A549 (cell line): ENCODE measurements at regions not wholly inside any gene's neighbourhood (a gene's known extent, or its start where the extent isn't known, plus 50 kb on each side); places are given as distances from the start of the nearest gene placed in this dataset.

Experiments used
- ATAC-seq, 2 experiments: fragments of 200-7000 bp in 1 of 2; fragments of >200 bp in 1 of 2; cut with Nextera tagmentation in 1 of 2; cut with Tn5 transposase in 1 of 2; 3 replicates each; pipeline versions ENCODE4 v1.8.0 to v1.9.1; 2018 to 2020; ENCODE audit warnings: mild to moderate bottlenecking in 1 of 2, moderate library complexity in 1 of 2
- CTCF ChIA-PET: fragments of 300-600 bp; sonication (Branson Sonifier 250); formaldehyde crosslinking; extraction: SDS; loops from one replicate; lab custom pipeline; 2021; ENCODE audit warnings: antibody characterized with exemption, inconsistent platforms; lab: Yijun Ruan, JAX
- POLR2A ChIA-PET: fragments of 350-600 bp; formaldehyde crosslinking; extraction: SDS; loops from one replicate; lab custom pipeline; 2021; ENCODE audit warnings: antibody characterized with exemption, inconsistent platforms; lab: Yijun Ruan, JAX
- DNase-seq, 2 experiments: peaks; one replicate each; pipeline versions ENCODE4 v3.0.0 to v3.0.0-alpha.2; 2011 to 2016; ENCODE audit warnings: low read depth in 1 of 2, low spot score in 1 of 2
- FAIRE-seq: peaks from 2 replicates; lab custom pipeline; 2011; peaks lifted over from hg19 to GRCh38; lab: Jason Lieb, UNC
- H3K27ac ChIP-seq, 2 experiments: fragments of >200 bp; sonication (Bioruptor Twin); formaldehyde crosslinking; 3 replicates each; pipeline ENCODE4 v1.5.1; 2016 to 2017
- H3K4me1 ChIP-seq: fragments of >200 bp; sonication (Bioruptor Twin); formaldehyde crosslinking; 3 replicates; pipeline ENCODE4 v1.6.1; 2016
- H3K4me2 ChIP-seq: fragments of >200 bp; sonication (Bioruptor Twin); formaldehyde crosslinking; 3 replicates; pipeline ENCODE4 v1.6.1; 2016
- H3K4me3 ChIP-seq: fragments of >200 bp; sonication (Bioruptor Twin); formaldehyde crosslinking; 3 replicates; pipeline ENCODE4 v1.5.1; 2016
- H3K9me3 ChIP-seq: fragments of >200 bp; sonication (Bioruptor Twin); formaldehyde crosslinking; 3 replicates; pipeline ENCODE4 v1.6.1; 2016
- CEBPB ChIP-seq, 2 experiments: fragments of >200 bp in 1 of 2; sonication (Bioruptor Twin) in 1 of 2; formaldehyde crosslinking in 1 of 2; IDR thresholded peaks; 2 replicates each; pipeline ENCODE4 v1.6.1; 2012 to 2016
- CTCF ChIP-seq: fragments of >200 bp; sonication (Bioruptor Twin); formaldehyde crosslinking; IDR thresholded peaks from 3 replicates; pipeline ENCODE4 v1.5.1; 2016
- EHF ChIP-seq: fragments of 250-450 bp; sonication (Bioruptor Pico); IDR thresholded peaks from 2 replicates; pipeline ENCODE4 v1.5.0; 2020; ENCODE audit warnings: mild to moderate bottlenecking
- ESRRA ChIP-seq: fragments of 150-350 bp; IDR thresholded peaks from 2 replicates; pipeline ENCODE4 v1.6.1; 2014; ENCODE audit warnings: mild to moderate bottlenecking, low read length, borderline replicate concordance
- FOSL2 ChIP-seq, 2 experiments: fragments of 450-650 bp in 1 of 2; fragments of >200 bp in 1 of 2; sonication (Bioruptor Twin) in 1 of 2; formaldehyde crosslinking; IDR thresholded peaks; 2 replicates each; pipeline versions ENCODE4 v1.5.0 to v1.6.1; 2016 to 2020; ENCODE audit warnings: mild to moderate bottlenecking in 1 of 2, moderate library complexity in 1 of 2
- FOXS1 ChIP-seq: fragments of 250-450 bp; sonication (Bioruptor Pico); IDR thresholded peaks from 2 replicates; pipeline ENCODE4 v1.5.0; 2020; ENCODE audit warnings: mild to moderate bottlenecking, moderate library complexity
- HDAC2 ChIP-seq: fragments of 200-600 bp; sonication (generic); IDR thresholded peaks from 2 replicates; pipeline ENCODE4 v1.6.1; 2016
- HES2 ChIP-seq: fragments of >200 bp; sonication (Bioruptor Twin); formaldehyde crosslinking; IDR thresholded peaks from 2 replicates; pipeline ENCODE4 v1.6.1; 2016
- HEYL ChIP-seq: fragments of 250-450 bp; sonication (Bioruptor Pico); IDR thresholded peaks from 2 replicates; pipeline ENCODE4 v1.8.0; 2021; ENCODE audit warnings: mild to moderate bottlenecking, moderate library complexity
- HOXB5 ChIP-seq: fragments of 250-450 bp; sonication (Bioruptor Pico); IDR thresholded peaks from 2 replicates; pipeline ENCODE4 v1.5.0; 2020; ENCODE audit warnings: mild to moderate bottlenecking, moderate library complexity
- MAFK ChIP-seq: fragments of 450-650 bp; IDR thresholded peaks from 2 replicates; pipeline ENCODE4 v1.6.1; 2014; ENCODE audit not compliant: partially characterized antibody
- MAZ ChIP-seq: fragments of 150-350 bp; IDR thresholded peaks from 2 replicates; pipeline ENCODE4 v1.6.1; 2014; ENCODE audit warnings: antibody characterized with exemption, low read depth, low read length, borderline replicate concordance
- MYC ChIP-seq: IDR thresholded peaks from 2 replicates; pipeline ENCODE4 v1.6.1; 2012; ENCODE audit warnings: mild to moderate bottlenecking, inconsistent platforms, low read length, improper control_type of control experiment, borderline replicate concordance
- NR3C1 ChIP-seq: fragments of >200 bp; sonication (Bioruptor Twin); formaldehyde crosslinking; IDR thresholded peaks from 3 replicates; pipeline ENCODE4 v1.6.1; 2017
- PHF8 ChIP-seq: fragments of 200-600 bp; sonication (generic); IDR thresholded peaks from 2 replicates; pipeline ENCODE4 v1.6.1; 2016; ENCODE audit warnings: low read depth, mild to moderate bottlenecking, antibody characterized with exemption, moderate library complexity, borderline replicate concordance
- RAD21 ChIP-seq, 2 experiments: fragments of >200 bp in 1 of 2; sonication (Bioruptor Twin) in 1 of 2; formaldehyde crosslinking in 1 of 2; IDR thresholded peaks in 1 of 2; conservative IDR thresholded peaks in 1 of 2; 2 replicates in 1 of 2; 3 replicates in 1 of 2; pipeline ENCODE4 v1.6.1; 2012 to 2018; ENCODE audit warnings: inconsistent platforms in 1 of 2
- REST ChIP-seq: fragments of 200-600 bp; sonication (generic); IDR thresholded peaks from 2 replicates; pipeline ENCODE4 v1.6.1; 2016; ENCODE audit warnings: antibody characterized with exemption, mild to moderate bottlenecking, moderate library complexity
- SREBF2 ChIP-seq: fragments of 450-650 bp; IDR thresholded peaks from 2 replicates; pipeline ENCODE4 v1.6.1; 2014; ENCODE audit warnings: mild to moderate bottlenecking, moderate library complexity
- TFCP2L1 ChIP-seq: fragments of 250-450 bp; sonication (Bioruptor Pico); IDR thresholded peaks from 2 replicates; pipeline ENCODE4 v1.5.0; 2021; ENCODE audit warnings: mild to moderate bottlenecking
- USF2 ChIP-seq: fragments of 450-650 bp; IDR thresholded peaks from 2 replicates; pipeline ENCODE4 v1.6.1; 2014; ENCODE audit warnings: antibody characterized with exemption
- ZC3H11A ChIP-seq: fragments of 450-650 bp; IDR thresholded peaks from 2 replicates; pipeline ENCODE4 v1.6.1; 2014; ENCODE audit warnings: antibody characterized with exemption, mild to moderate bottlenecking
- ZFP36 ChIP-seq: fragments of 450-650 bp; IDR thresholded peaks from 2 replicates; pipeline ENCODE4 v1.6.1; 2014; ENCODE audit warnings: borderline replicate concordance; ENCODE audit not compliant: partially characterized antibody
- ZSCAN20 ChIP-seq: fragments of 250-450 bp; sonication (Bioruptor Pico); IDR thresholded peaks from 2 replicates; pipeline ENCODE4 v1.8.0; 2022; ENCODE audit warnings: mild to moderate bottlenecking, moderate library complexity
- WGBS: methylation state at CpG from one replicate; pipeline ENCODE4 v1.1.6; 2017; ENCODE audit errors: missing lambda C conversion rate; 5-methylcytosine and 5-hydroxymethylcytosine counted together
- TF ChIP-seq, protein P1 (sequence below): fragments of 250-450 bp; sonication (Bioruptor Pico); IDR thresholded peaks from 2 replicates; pipeline ENCODE4 v1.5.0; 2021; ENCODE audit warnings: mild to moderate bottlenecking, moderate library complexity, borderline replicate concordance

DNA sequence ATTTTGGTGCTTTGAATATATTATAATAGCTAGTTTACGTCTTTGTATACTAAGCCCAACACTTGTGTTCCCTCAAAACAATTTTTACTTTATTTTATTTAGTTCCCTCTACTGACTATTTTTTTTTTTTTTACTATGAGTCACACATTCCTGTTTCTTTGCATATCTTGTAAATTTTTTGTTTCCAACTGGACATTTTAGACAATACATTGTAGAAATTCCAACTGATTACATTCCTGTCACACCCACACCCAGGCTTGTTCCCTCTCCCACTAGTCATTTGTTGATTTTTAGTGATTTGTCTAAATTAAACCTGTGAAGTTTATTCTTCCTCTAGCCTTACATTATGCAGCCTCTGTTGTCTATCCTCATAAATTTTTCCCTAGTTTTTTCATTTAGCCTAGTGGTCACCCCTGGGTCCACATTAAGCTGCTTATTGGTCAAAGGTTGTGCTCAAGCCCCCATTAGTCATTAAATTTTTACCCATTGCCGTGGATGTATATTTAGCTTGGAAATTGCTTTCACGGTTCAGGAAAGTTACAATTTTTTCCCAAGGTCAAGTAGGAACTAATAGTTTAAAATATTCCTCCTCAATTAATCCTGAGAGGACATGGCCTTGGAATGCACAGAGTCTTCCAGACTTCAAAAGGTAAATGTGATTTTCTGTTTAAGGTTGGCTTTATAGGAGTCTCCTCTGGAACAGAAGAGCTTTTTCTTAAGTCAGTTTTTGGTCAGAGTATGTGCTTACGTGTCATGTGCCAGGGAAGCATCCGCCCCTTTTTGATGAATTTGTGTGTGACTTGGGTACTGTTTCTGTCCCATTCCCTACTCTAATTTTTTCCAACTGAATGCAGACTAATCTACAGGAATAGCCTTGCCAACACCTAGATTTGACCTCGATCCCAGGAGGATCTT lies 207.6 kb upstream of the TMEM72 start:
- ChIA-PET POLR2A (no interaction called here), CTCF (no interaction called here)
- no peaks in the 10 kb centered on the region for H3K9me3 ChIP-seq
- no peak for FAIRE-seq
- H3K4me1 ChIP-seq = no peaks in the 10 kb centered on the region
- no peak overlapping the region for H3K27ac ChIP-seq
- no peak for ATAC-seq
- WGBS = 7% methylated on average over 6 of the region's 6 CpGs
- DNase-seq = no peak
- H3K4me2 ChIP-seq = no peak overlapping the region
- H3K4me3 ChIP-seq = no peak overlapping the region
- TF ChIP-seq HES2 = no peak
- TF ChIP-seq USF2 = no peak
- TF ChIP-seq HDAC2 = no peak
- no peak for TF ChIP-seq ZFP36
- TF ChIP-seq TFCP2L1 = no peak

GRCh38 chr10:44704616-44705015 lies 206.5 kb upstream of the TMEM72 start:
- ChIA-PET POLR2A (no interaction called here), CTCF (no interaction called here)
- DNase-seq = no peak
- no peak overlapping the region for H3K4me2 ChIP-seq
- no peak overlapping the region for H3K27ac ChIP-seq
- no peak for TF ChIP-seq ESRRA
- TF ChIP-seq, protein P1, sequence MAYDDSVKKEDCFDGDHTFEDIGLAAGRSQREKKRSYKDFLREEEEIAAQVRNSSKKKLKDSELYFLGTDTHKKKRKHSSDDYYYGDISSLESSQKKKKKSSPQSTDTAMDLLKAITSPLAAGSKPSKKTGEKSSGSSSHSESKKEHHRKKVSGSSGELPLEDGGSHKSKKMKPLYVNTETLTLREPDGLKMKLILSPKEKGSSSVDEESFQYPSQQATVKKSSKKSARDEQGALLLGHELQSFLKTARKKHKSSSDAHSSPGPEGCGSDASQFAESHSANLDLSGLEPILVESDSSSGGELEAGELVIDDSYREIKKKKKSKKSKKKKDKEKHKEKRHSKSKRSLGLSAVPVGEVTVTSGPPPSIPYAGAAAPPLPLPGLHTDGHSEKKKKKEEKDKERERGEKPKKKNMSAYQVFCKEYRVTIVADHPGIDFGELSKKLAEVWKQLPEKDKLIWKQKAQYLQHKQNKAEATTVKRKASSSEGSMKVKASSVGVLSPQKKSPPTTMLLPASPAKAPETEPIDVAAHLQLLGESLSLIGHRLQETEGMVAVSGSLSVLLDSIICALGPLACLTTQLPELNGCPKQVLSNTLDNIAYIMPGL = no peak
- no peak for TF ChIP-seq PHF8
- TF ChIP-seq ZSCAN20 (CRISPR knock-in tag) = no peak
- no peak for TF ChIP-seq CEBPB (IDR thresholded peaks at IDR 0.05)
- TF ChIP-seq NR3C1 = no peak
- TF ChIP-seq MAFK = no peak
- no peak for TF ChIP-seq CTCF
- no peak for TF ChIP-seq ZC3H11A
- no peak for TF ChIP-seq MYC
- no peak for TF ChIP-seq SREBF2
- TF ChIP-seq TFCP2L1 = no peak
- TF ChIP-seq RAD21 (conservative IDR thresholded peaks at IDR 0.05 in 1 of 2, IDR thresholded peaks at IDR 0.05 in 1 of 2) = no peak
- no peak for TF ChIP-seq HOXB5 (CRISPR knock-in tag)
- TF ChIP-seq FOXS1 (CRISPR knock-in tag) = no peak
- TF ChIP-seq MAZ = no peak
- no peak for TF ChIP-seq FOSL2 (IDR thresholded peaks at IDR 0.05)
- TF ChIP-seq FOSL2 (CRISPR knock-in tag; IDR thresholded peaks at IDR 0.05) = no peak
- no peak for TF ChIP-seq REST
- no peak for TF ChIP-seq EHF (CRISPR knock-in tag)
- TF ChIP-seq HEYL = no peak
- no peaks in the 10 kb centered on the region for H3K4me1 ChIP-seq
- no peaks in the 10 kb centered on the region for H3K9me3 ChIP-seq
- 13% methylated on average over 1 of the region's 1 CpG for WGBS
- H3K4me3 ChIP-seq = no peak overlapping the region
- ATAC-seq = no peak
- FAIRE-seq = no peak
